Fibroblast of lung (primary cell): ENCODE measurements at regions not wholly inside any gene's neighbourhood (a gene's known extent, or its start where the extent isn't known, plus 50 kb on each side); places are given as distances from the start of the nearest gene placed in this dataset.

ENCODE experiments used
- DNase-seq, 2 donors: peaks; one replicate each; pipeline versions ENCODE4 v3.0.0 to v3.0.0-alpha.2; 2010; ENCODE audit warnings: low read depth in 2 of 2
- H2AFZ ChIP-seq: 2 replicates; pipeline ENCODE4 v1.5.1; 2012; ENCODE audit warnings: low read length, control low read depth, inconsistent platforms
- H3K27ac ChIP-seq: 2 replicates; pipeline ENCODE4 v1.5.1; 2011; ENCODE audit warnings: low read length, control low read depth; ENCODE audit not compliant: insufficient read depth
- H3K27me3 ChIP-seq: 2 replicates; pipeline ENCODE4 v1.5.1; 2011; ENCODE audit warnings: mild to moderate bottlenecking, low read length; ENCODE audit not compliant: control insufficient read depth, insufficient read depth
- H3K36me3 ChIP-seq: 2 replicates; pipeline ENCODE4 v1.5.1; 2011; ENCODE audit warnings: low read length; ENCODE audit not compliant: control insufficient read depth, insufficient read depth
- H3K4me1 ChIP-seq: 2 replicates; pipeline ENCODE4 v1.5.1; 2011; ENCODE audit warnings: low read length; ENCODE audit not compliant: control insufficient read depth, insufficient read depth; ENCODE audit errors: extremely low read depth
- H3K4me2 ChIP-seq: 2 replicates; pipeline ENCODE4 v1.5.1; 2011; ENCODE audit warnings: low read length, control low read depth; ENCODE audit not compliant: insufficient read depth; ENCODE audit errors: extremely low read depth
- H3K4me3 ChIP-seq, 4 experiments: fragments of 200-600 bp in 1 of 4; sonication (generic) in 1 of 4; replicated peaks in 1 of 4; 2 replicates each; pipeline ENCODE4 v1.5.1; 2011 to 2016; ENCODE audit warnings: low read length in 4 of 4, low read depth in 3 of 4, mild to moderate bottlenecking in 3 of 4, control low read depth in 2 of 4, inconsistent platforms in 1 of 4, mixed read lengths in 1 of 4; ENCODE audit not compliant: insufficient read depth in 1 of 4; ENCODE audit errors: control extremely low read depth in 1 of 4
- H3K79me2 ChIP-seq: 2 replicates; pipeline ENCODE4 v1.5.1; 2012; ENCODE audit warnings: mild to moderate bottlenecking, low read length, inconsistent platforms; ENCODE audit not compliant: control insufficient read depth, insufficient read depth
- H3K9ac ChIP-seq: 2 replicates; pipeline ENCODE4 v1.5.1; 2011; ENCODE audit warnings: mild to moderate bottlenecking, low read length, control low read depth; ENCODE audit not compliant: insufficient read depth
- H3K9me3 ChIP-seq: 2 replicates; pipeline ENCODE4 v1.5.1; 2012; ENCODE audit warnings: low read depth, low read length; ENCODE audit not compliant: control insufficient read depth, insufficient read depth
- H4K20me1 ChIP-seq: 2 replicates; pipeline ENCODE4 v1.5.1; 2011; ENCODE audit warnings: low read length; ENCODE audit not compliant: control insufficient read depth, insufficient read depth; ENCODE audit errors: extremely low read depth
- EZH2 ChIP-seq: IDR thresholded peaks from 2 replicates; pipeline ENCODE4 v1.5.1; 2012; ENCODE audit warnings: low read length, control low read depth, mild to moderate bottlenecking; ENCODE audit errors: missing control alignments
- TF ChIP-seq, protein P1 (sequence below), 2 donors: IDR thresholded peaks in 1 of 2; conservative IDR thresholded peaks in 1 of 2; 1 replicate in 1 of 2; 2 replicates in 1 of 2; pipeline ENCODE4 v1.5.1; 2011 to 2012; ENCODE audit warnings: low read length in 2 of 2, control low read depth in 1 of 2, inconsistent platforms in 1 of 2, low read depth in 1 of 2, mild to moderate bottlenecking in 1 of 2

GRCh38 chr6:47924001-47924400 is 142.2 kb downstream of the OPN5 start:
- Histone ChIP-seq H3K27me3 (no peaks in the 10 kb centered on the region), H4K20me1 (no peaks in the 10 kb centered on the region), H3K9me3 (no peaks in the 10 kb centered on the region), H3K4me2 (no peak overlapping the region), H3K9ac (no peak overlapping the region), H3K79me2 (no peaks in the 10 kb centered on the region), H3K4me3 (no peak overlapping the region), H3K36me3 (no peaks in the 10 kb centered on the region), H3K4me1 (no peaks in the 10 kb centered on the region), H3K27ac (no peak overlapping the region), H2AFZ (no peak overlapping the region)
- TF ChIP-seq, protein P1, sequence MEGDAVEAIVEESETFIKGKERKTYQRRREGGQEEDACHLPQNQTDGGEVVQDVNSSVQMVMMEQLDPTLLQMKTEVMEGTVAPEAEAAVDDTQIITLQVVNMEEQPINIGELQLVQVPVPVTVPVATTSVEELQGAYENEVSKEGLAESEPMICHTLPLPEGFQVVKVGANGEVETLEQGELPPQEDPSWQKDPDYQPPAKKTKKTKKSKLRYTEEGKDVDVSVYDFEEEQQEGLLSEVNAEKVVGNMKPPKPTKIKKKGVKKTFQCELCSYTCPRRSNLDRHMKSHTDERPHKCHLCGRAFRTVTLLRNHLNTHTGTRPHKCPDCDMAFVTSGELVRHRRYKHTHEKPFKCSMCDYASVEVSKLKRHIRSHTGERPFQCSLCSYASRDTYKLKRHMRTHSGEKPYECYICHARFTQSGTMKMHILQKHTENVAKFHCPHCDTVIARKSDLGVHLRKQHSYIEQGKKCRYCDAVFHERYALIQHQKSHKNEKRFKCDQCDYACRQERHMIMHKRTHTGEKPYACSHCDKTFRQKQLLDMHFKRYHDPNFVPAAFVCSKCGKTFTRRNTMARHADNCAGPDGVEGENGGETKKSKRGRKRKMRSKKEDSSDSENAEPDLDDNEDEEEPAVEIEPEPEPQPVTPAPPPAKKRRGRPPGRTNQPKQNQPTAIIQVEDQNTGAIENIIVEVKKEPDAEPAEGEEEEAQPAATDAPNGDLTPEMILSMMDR (conservative IDR thresholded peaks at IDR 0.05 in 1 of 2, IDR thresholded peaks at IDR 0.05 in 1 of 2; ENCODE audit: low read depth in 1 of 2, low read length in 2 of 2): no peak
- no peak for TF ChIP-seq EZH2
- DNase-seq: no peak

DNA sequence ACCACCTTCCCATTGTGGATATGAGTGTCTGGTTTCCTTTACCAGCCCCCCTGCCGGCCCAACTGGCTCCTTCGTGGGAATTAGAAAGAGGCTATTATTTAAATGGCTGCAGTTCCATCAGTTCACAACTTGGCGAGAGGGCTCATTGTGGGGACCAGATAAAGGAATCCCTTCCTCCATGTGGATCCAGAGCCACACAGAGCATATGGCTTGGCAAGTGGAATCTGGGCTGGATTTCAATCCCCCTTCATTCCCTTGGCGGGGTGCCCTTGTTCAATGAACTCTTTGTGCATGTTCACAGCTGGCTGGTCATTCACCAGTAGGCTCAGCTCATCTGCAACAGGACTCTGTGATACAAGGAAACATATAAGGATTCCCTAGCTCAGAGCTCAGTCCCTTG is 140.6 kb downstream of the OPN5 start:
- Histone ChIP-seq H3K9ac (no peak overlapping the region), H3K4me2 (no peak overlapping the region), H3K36me3 (no peaks in the 10 kb centered on the region), H2AFZ (no peak overlapping the region), H3K27ac (no peak overlapping the region), H3K4me1 (no peaks in the 10 kb centered on the region), H3K27me3 (no peaks in the 10 kb centered on the region), H3K79me2 (no peaks in the 10 kb centered on the region), H4K20me1 (no peaks in the 10 kb centered on the region), H3K9me3 (no peaks in the 10 kb centered on the region), H3K4me3 (no peak overlapping the region)
- TF ChIP-seq, protein P1 (conservative IDR thresholded peaks at IDR 0.05 in 1 of 2, IDR thresholded peaks at IDR 0.05 in 1 of 2; ENCODE audit: low read depth in 1 of 2, low read length in 2 of 2): no peak
- no peak for TF ChIP-seq EZH2
- peak; percentile 5 to 31 for DNase-seq

DNA sequence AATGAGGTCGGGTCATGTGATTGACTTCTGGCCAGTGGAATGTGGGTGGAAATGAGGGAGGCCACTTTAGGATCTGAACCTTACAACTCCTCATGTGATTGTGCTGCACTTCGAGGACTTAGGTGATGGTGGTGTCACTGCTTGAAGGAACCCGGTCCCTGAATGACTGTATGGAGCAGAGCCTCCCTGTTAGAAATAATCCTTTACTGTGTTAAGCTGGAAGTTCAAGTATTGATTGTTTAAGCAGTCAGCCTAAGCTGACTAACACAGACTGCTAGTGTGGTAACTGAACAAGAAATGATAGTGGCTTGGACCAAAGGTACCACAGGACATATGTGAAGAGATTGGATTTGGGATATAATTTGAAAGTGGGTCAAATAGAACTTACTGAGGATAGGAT is 138.0 kb downstream of the OPN5 start:
- Histone ChIP-seq H3K27ac (no peak overlapping the region), H3K27me3 (no peaks in the 10 kb centered on the region), H3K9me3 (no peaks in the 10 kb centered on the region), H2AFZ (no peak overlapping the region), H3K36me3 (no peaks in the 10 kb centered on the region), H3K4me2 (no peak overlapping the region), H3K4me3 (no peak overlapping the region), H4K20me1 (no peaks in the 10 kb centered on the region), H3K4me1 (no peaks in the 10 kb centered on the region), H3K9ac (no peak overlapping the region), H3K79me2 (no peaks in the 10 kb centered on the region)
- no peak for TF ChIP-seq EZH2
- TF ChIP-seq, protein P1 (conservative IDR thresholded peaks at IDR 0.05 in 1 of 2, IDR thresholded peaks at IDR 0.05 in 1 of 2; ENCODE audit: low read depth in 1 of 2, low read length in 2 of 2): no peak
- DNase-seq: peak in 1 of 2 donors; percentile 1
